Panc1 (cell line): ENCODE measurements at regions not wholly inside any gene's neighbourhood (a gene's known extent, or its start where the extent isn't known, plus 50 kb on each side); places are given as distances from the start of the nearest gene placed in this dataset.

Experiments used
- ATAC-seq: fragments of 200-7000 bp; cut with Tn5 transposase; 2 replicates; pipeline ENCODE4 v1.9.1; 2020; ENCODE audit warnings: mild to moderate bottlenecking, moderate library complexity
- BruUV-seq: library from RNA; stranded (reverse); fragments of 400-500 nt; replicated peaks from 2 replicates; lab custom pipeline; 2021; lab: Mats Ljungman, UMichigan
- CTCF ChIA-PET: fragments of 300-600 bp; sonication (Branson Sonifier 250); formaldehyde crosslinking; loops from one replicate; lab custom pipeline; 2022; ENCODE audit warnings: antibody characterized with exemption; lab: Charles Lee
- POLR2A ChIA-PET: fragments of 300-600 bp; sonication (Branson Sonifier 250); formaldehyde crosslinking; loops from one replicate; lab custom pipeline; 2022; ENCODE audit warnings: antibody characterized with exemption; lab: Charles Lee
- DNase-seq: peaks from one replicate; pipeline ENCODE4 v3.0.0-alpha.2; 2010; ENCODE audit warnings: low read depth, low spot score
- H3K27ac ChIP-seq: 2 replicates; pipeline ENCODE4 v1.5.1; 2011; ENCODE audit warnings: mild to moderate bottlenecking, low read length, inconsistent platforms
- H3K27me3 ChIP-seq: fragments of 200-500 bp; sonication (Bioruptor generic); 2 replicates; pipeline ENCODE4 v1.6.0; 2014; ENCODE audit warnings: low read length, inconsistent platforms; ENCODE audit not compliant: control insufficient read depth, insufficient read depth
- H3K36me3 ChIP-seq: fragments of 200-500 bp; sonication (Bioruptor generic); 2 replicates; pipeline ENCODE4 v1.5.1; 2014; ENCODE audit warnings: inconsistent platforms, mild to moderate bottlenecking, low read length, moderate library complexity; ENCODE audit not compliant: control insufficient read depth, insufficient read depth
- H3K4me1 ChIP-seq: 2 replicates; pipeline ENCODE4 v1.5.1; 2011; ENCODE audit warnings: inconsistent platforms, mild to moderate bottlenecking, low read length, moderate library complexity; ENCODE audit not compliant: control insufficient read depth, insufficient read depth
- H3K4me3 ChIP-seq, 2 experiments: 2 replicates each; pipeline ENCODE4 v1.5.1; 2011 to 2012; ENCODE audit warnings: low read depth in 2 of 2, low read length in 2 of 2, mild to moderate bottlenecking in 2 of 2, inconsistent platforms in 1 of 2, moderate library complexity in 1 of 2
- H3K9me3 ChIP-seq: fragments of 200-500 bp; sonication (Bioruptor generic); 2 replicates; pipeline ENCODE4 v1.5.1; 2014; ENCODE audit warnings: low read depth, mild to moderate bottlenecking, inconsistent platforms, low read length, moderate library complexity; ENCODE audit not compliant: control insufficient read depth, insufficient read depth
- POLR2AphosphoS5 ChIP-seq: IDR thresholded peaks from 2 replicates; pipeline ENCODE4 v1.6.1; 2012; ENCODE audit warnings: mild to moderate bottlenecking, low read depth, low read length, moderate library complexity
- SIN3A ChIP-seq: IDR thresholded peaks from 2 replicates; pipeline ENCODE4 v1.6.1; 2012; ENCODE audit warnings: low read depth, mild to moderate bottlenecking, low read length, moderate library complexity, borderline replicate concordance; ENCODE audit not compliant: insufficient read depth
- TCF7L2 ChIP-seq: IDR thresholded peaks from 2 replicates; pipeline ENCODE4 v1.6.1; 2011; ENCODE audit warnings: mild to moderate bottlenecking, low read depth, low read length, inconsistent platforms
- in situ Hi-C: cut with HindIII; loops from 2 replicates; pipeline ENCODE4 v1.10.0; 2016; ENCODE audit warnings: low sequenced_read_pairs, low pct_unique_long_range_greater_than_20kb
- intact Hi-C: fragments of 100-400 bp; cut with micrococcal nuclease; formaldehyde crosslinking; loops from one replicate; pipeline ENCODE4 v1.10.0; 2022; ENCODE audit not compliant: unreplicated experiment
- TF ChIP-seq, protein P1 (sequence below): fragments of 450-650 bp; IDR thresholded peaks from 2 replicates; pipeline ENCODE4 v1.5.1; 2017; ENCODE audit warnings: mild to moderate bottlenecking
- TF ChIP-seq, protein P2 (sequence below), 2 experiments: IDR thresholded peaks; 2 replicates each; pipeline ENCODE4 v1.6.1; 2011 to 2012; ENCODE audit warnings: low read depth in 2 of 2, control low read depth in 1 of 2, low read length in 1 of 2, mild to moderate bottlenecking in 1 of 2, moderate library complexity in 1 of 2; ENCODE audit not compliant: insufficient read depth in 1 of 2

DNA sequence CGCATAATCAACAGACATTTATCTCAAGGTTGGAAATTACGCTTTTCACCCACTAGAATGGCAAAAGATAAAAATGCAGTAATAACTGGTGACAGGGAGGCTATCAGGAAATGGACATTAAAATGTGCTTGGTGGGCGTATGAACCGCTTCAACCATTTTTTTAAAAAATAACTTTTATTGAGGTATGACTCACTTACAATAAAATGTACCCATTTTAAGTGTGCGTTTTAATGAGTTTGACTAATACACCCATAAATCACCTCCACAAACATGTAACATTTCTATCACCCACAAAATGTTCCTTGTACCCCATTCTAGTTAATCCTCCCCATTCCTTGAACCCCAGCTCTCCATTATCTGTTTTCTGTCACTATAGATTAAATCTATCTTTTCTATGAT lies 96.8 kb downstream of the IYD start:
- no TSS peak for BruUV-seq
- H3K27ac ChIP-seq, result no peak overlapping the region
- CTCF ChIA-PET, result no interaction called here
- H3K9me3 ChIP-seq, result no peaks in the 10 kb centered on the region
- H3K4me3 ChIP-seq, result no peak overlapping the region
- POLR2A ChIA-PET, result no interaction called here
- ATAC-seq, result no peak
- no peaks in the 10 kb centered on the region; the same call in none of the 2 replicates for H3K27me3 ChIP-seq
- H3K36me3 ChIP-seq, result no peaks in the 10 kb centered on the region
- in situ Hi-C loops (no loop called here), intact Hi-C loops (no loop called here)
- no peaks in the 10 kb centered on the region; the same call in 1 of the 2 replicates for H3K4me1 ChIP-seq
- no peak for DNase-seq
- no peak for TF ChIP-seq TCF7L2
- TF ChIP-seq POLR2AphosphoS5, result no peak
- TF ChIP-seq, protein P1, sequence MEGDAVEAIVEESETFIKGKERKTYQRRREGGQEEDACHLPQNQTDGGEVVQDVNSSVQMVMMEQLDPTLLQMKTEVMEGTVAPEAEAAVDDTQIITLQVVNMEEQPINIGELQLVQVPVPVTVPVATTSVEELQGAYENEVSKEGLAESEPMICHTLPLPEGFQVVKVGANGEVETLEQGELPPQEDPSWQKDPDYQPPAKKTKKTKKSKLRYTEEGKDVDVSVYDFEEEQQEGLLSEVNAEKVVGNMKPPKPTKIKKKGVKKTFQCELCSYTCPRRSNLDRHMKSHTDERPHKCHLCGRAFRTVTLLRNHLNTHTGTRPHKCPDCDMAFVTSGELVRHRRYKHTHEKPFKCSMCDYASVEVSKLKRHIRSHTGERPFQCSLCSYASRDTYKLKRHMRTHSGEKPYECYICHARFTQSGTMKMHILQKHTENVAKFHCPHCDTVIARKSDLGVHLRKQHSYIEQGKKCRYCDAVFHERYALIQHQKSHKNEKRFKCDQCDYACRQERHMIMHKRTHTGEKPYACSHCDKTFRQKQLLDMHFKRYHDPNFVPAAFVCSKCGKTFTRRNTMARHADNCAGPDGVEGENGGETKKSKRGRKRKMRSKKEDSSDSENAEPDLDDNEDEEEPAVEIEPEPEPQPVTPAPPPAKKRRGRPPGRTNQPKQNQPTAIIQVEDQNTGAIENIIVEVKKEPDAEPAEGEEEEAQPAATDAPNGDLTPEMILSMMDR, result no peak
- TF ChIP-seq, protein P2, sequence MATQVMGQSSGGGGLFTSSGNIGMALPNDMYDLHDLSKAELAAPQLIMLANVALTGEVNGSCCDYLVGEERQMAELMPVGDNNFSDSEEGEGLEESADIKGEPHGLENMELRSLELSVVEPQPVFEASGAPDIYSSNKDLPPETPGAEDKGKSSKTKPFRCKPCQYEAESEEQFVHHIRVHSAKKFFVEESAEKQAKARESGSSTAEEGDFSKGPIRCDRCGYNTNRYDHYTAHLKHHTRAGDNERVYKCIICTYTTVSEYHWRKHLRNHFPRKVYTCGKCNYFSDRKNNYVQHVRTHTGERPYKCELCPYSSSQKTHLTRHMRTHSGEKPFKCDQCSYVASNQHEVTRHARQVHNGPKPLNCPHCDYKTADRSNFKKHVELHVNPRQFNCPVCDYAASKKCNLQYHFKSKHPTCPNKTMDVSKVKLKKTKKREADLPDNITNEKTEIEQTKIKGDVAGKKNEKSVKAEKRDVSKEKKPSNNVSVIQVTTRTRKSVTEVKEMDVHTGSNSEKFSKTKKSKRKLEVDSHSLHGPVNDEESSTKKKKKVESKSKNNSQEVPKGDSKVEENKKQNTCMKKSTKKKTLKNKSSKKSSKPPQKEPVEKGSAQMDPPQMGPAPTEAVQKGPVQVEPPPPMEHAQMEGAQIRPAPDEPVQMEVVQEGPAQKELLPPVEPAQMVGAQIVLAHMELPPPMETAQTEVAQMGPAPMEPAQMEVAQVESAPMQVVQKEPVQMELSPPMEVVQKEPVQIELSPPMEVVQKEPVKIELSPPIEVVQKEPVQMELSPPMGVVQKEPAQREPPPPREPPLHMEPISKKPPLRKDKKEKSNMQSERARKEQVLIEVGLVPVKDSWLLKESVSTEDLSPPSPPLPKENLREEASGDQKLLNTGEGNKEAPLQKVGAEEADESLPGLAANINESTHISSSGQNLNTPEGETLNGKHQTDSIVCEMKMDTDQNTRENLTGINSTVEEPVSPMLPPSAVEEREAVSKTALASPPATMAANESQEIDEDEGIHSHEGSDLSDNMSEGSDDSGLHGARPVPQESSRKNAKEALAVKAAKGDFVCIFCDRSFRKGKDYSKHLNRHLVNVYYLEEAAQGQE (IDR thresholded peaks at IDR 0.05; ENCODE audit: insufficient read depth in 1 of 2, low read depth in 2 of 2, low read length in 1 of 2), result no peak
- no peak for TF ChIP-seq SIN3A

DNA sequence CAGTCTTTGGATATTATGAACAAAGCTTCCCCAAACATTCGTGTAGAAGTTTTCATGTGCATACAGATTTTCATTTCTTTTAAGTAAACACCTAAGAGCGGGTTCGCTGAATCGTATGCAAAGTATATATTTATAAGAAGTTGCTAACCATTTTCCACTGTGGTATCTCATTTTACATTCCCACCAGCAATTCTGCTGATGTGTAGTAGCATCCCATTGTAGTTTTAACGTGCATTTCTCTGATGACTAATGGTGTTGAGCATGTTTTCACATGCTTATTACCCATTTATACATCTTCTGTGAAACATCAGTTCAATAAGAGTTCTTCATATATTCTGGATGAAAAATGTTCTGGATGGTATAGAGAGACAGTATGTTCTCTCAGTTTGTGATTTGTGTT lies 97.4 kb downstream of the IYD start:
- TF ChIP-seq POLR2AphosphoS5 (no peak), SIN3A (no peak), TCF7L2 (no peak)
- TF ChIP-seq, protein P2 (IDR thresholded peaks at IDR 0.05; ENCODE audit: insufficient read depth in 1 of 2, low read depth in 2 of 2, low read length in 1 of 2), result no peak
- TF ChIP-seq, protein P1, result no peak
- no peaks in the 10 kb centered on the region; the same call in 1 of the 2 replicates for H3K4me1 ChIP-seq
- H3K4me3 ChIP-seq, result no peak overlapping the region
- CTCF ChIA-PET, result no interaction called here
- POLR2A ChIA-PET, result no interaction called here
- ATAC-seq (no peak), DNase-seq (no peak)
- H3K27me3 ChIP-seq, result no peaks in the 10 kb centered on the region; the same call in none of the 2 replicates
- H3K36me3 ChIP-seq, result no peaks in the 10 kb centered on the region
- no peaks in the 10 kb centered on the region for H3K9me3 ChIP-seq
- no peak overlapping the region for H3K27ac ChIP-seq
- in situ Hi-C loops, result no loop called here
- no TSS peak for BruUV-seq
- intact Hi-C loops, result no loop called here
